CD4-positive, alpha-beta T cell (primary cell): ENCODE measurements at regions not wholly inside any gene's neighbourhood (a gene's known extent, or its start where the extent isn't known, plus 50 kb on each side); places are given as distances from the start of the nearest gene placed in this dataset.

Experiments used
- ATAC-seq: fragments of 200-7000 bp; cut with Tn5 transposase; one replicate; pipeline ENCODE4 v1.10.0; 2022; ENCODE audit warnings: mild to moderate bottlenecking; ENCODE audit not compliant: poor library complexity
- CTCF ChIA-PET: fragments of 350-600 bp; sonication (Branson Sonifier 250); formaldehyde crosslinking; loops from one replicate; lab custom pipeline; 2021; ENCODE audit warnings: antibody characterized with exemption, inconsistent platforms; lab: Charles Lee
- POLR2A ChIA-PET: fragments of 350-600 bp; sonication (Branson Sonifier 250); formaldehyde crosslinking; loops from one replicate; lab custom pipeline; 2021; ENCODE audit warnings: antibody characterized with exemption, inconsistent platforms; lab: Charles Lee
- DNase-seq, 14 experiments: peaks; one replicate each; pipeline ENCODE4 v3.0.0-alpha.2; 2013 to 2020; ENCODE audit warnings: mixed read lengths in 2 of 14
- H3K27ac ChIP-seq, 2 donors: one replicate each; pipeline versions ENCODE4 v1.5.1 to v1.7.0; 2013; ENCODE audit warnings: low read length in 2 of 2, low read depth in 1 of 2, mild to moderate bottlenecking in 1 of 2
- H3K27me3 ChIP-seq, 2 experiments: 1 replicate in 1 of 2; 2 replicates in 1 of 2; pipeline versions ENCODE4 v1.6.1 to v1.7.0; 2013; ENCODE audit warnings: low read length in 2 of 2, control low read depth in 1 of 2, mild to moderate bottlenecking in 1 of 2, moderate library complexity in 1 of 2; ENCODE audit not compliant: insufficient read depth in 2 of 2, control insufficient read depth in 1 of 2
- H3K36me3 ChIP-seq: one replicate; pipeline ENCODE4 v1.6.1; 2013; ENCODE audit warnings: low read length, control low read depth; ENCODE audit not compliant: insufficient read depth
- H3K4me1 ChIP-seq: one replicate; pipeline ENCODE4 v1.6.1; 2013; ENCODE audit warnings: low read length, control low read depth; ENCODE audit not compliant: insufficient read depth
- H3K4me3 ChIP-seq: one replicate; pipeline ENCODE4 v1.5.1; 2013; ENCODE audit warnings: mild to moderate bottlenecking, low read length, moderate library complexity
- H3K9me3 ChIP-seq, 2 experiments: 1 replicate in 1 of 2; 2 replicates in 1 of 2; pipeline versions ENCODE4 v1.6.1 to v1.7.0; 2013; ENCODE audit warnings: low read length in 2 of 2, mild to moderate bottlenecking in 2 of 2, control low read depth in 1 of 2, moderate library complexity in 1 of 2; ENCODE audit not compliant: control insufficient read depth in 1 of 2, insufficient read depth in 1 of 2
- H3K27ac Mint-ChIP-seq: one replicate; pipeline ENCODE4 v1.8.0; 2020; ENCODE audit warnings: mixed read lengths
- H3K27me3 Mint-ChIP-seq: one replicate; pipeline ENCODE4 v1.8.0; 2021; ENCODE audit warnings: mixed read lengths
- H3K36me3 Mint-ChIP-seq: one replicate; pipeline ENCODE4 v1.8.0; 2021; ENCODE audit warnings: low read depth, mixed read lengths
- H3K4me1 Mint-ChIP-seq: one replicate; pipeline ENCODE4 v1.8.0; 2021; ENCODE audit warnings: low read depth, mixed read lengths
- H3K4me3 Mint-ChIP-seq: one replicate; pipeline ENCODE4 v1.8.0; 2020; ENCODE audit warnings: mild to moderate bottlenecking, mixed read lengths
- H3K9me3 Mint-ChIP-seq: one replicate; pipeline ENCODE4 v1.8.0; 2020; ENCODE audit warnings: mixed read lengths
- CTCF ChIP-seq: fragments of 200-600 bp; IDR thresholded peaks from one replicate; pipeline ENCODE4 v1.8.0; 2022; ENCODE audit warnings: antibody characterized with exemption, mild to moderate bottlenecking
- intact Hi-C, 2 experiments: fragments of 100-400 bp; cut with DNase I in 1 of 2; cut with micrococcal nuclease in 1 of 2; formaldehyde crosslinking; loops; one replicate each; pipeline versions ENCODE4 v1.15.1 to v1.9.0; 2023 to 2025; cut with DNase I, micrococcal nuclease

GRCh38 chr2:105636109-105636740 is 108.5 kb upstream of the NCK2 start:
- no peak for DNase-seq
- Histone ChIP-seq H3K4me1 (no peaks in the 10 kb centered on the region), H3K27me3 (no peaks in the 10 kb centered on the region), H3K9me3 (peaks cover 0 to 4% of the 10 kb centered on the region in 2 experiments), H3K36me3 (no peaks in the 10 kb centered on the region), H3K27ac (no peak overlapping the region), H3K4me3 (no peak overlapping the region)
- TF ChIP-seq CTCF, result no peak
- Mint-ChIP-seq H3K4me1 (no peaks in the 10 kb centered on the region), H3K4me3 (no peak overlapping the region), H3K27me3 (no peaks in the 10 kb centered on the region), H3K36me3 (no peaks in the 10 kb centered on the region), H3K27ac (no peak overlapping the region), H3K9me3 (no peaks in the 10 kb centered on the region)
- CTCF ChIA-PET, result no interaction called here
- ATAC-seq, result no peak
- POLR2A ChIA-PET, result no interaction called here
- intact Hi-C loops, result no loop called here

GRCh38 chr2:105635564-105635963 is 109.1 kb upstream of the NCK2 start:
- POLR2A ChIA-PET, result no interaction called here
- no peak overlapping the region for H3K4me3 ChIP-seq
- H3K36me3 ChIP-seq, result no peaks in the 10 kb centered on the region
- H3K36me3 Mint-ChIP-seq, result no peaks in the 10 kb centered on the region
- no peaks in the 10 kb centered on the region for H3K4me1 ChIP-seq
- no peak overlapping the region for H3K4me3 Mint-ChIP-seq
- no peaks in the 10 kb centered on the region for H3K27me3 ChIP-seq
- peaks cover 0 to 4% of the 10 kb centered on the region in 2 experiments for H3K9me3 ChIP-seq
- DNase-seq, result no peak
- CTCF ChIA-PET, result no interaction called here
- H3K27ac ChIP-seq, result no peak overlapping the region
- H3K27ac Mint-ChIP-seq, result no peak overlapping the region
- intact Hi-C loops, result no loop called here
- TF ChIP-seq CTCF, result no peak
- H3K27me3 Mint-ChIP-seq, result no peaks in the 10 kb centered on the region
- ATAC-seq, result no peak
- no peaks in the 10 kb centered on the region for H3K9me3 Mint-ChIP-seq
- no peaks in the 10 kb centered on the region for H3K4me1 Mint-ChIP-seq

GRCh38 chr2:105634198-105634597 is 110.5 kb upstream of the NCK2 start:
- no peak for TF ChIP-seq CTCF
- CTCF ChIA-PET, result no interaction called here
- H3K36me3 ChIP-seq, result no peaks in the 10 kb centered on the region
- H3K9me3 Mint-ChIP-seq, result no peaks in the 10 kb centered on the region
- H3K27ac ChIP-seq, result no peak overlapping the region
- no peaks in the 10 kb centered on the region for H3K4me1 ChIP-seq
- DNase-seq, result no peak
- no peak overlapping the region for H3K27ac Mint-ChIP-seq
- H3K4me1 Mint-ChIP-seq, result no peaks in the 10 kb centered on the region
- no peak overlapping the region for H3K4me3 ChIP-seq
- POLR2A ChIA-PET, result no interaction called here
- H3K27me3 ChIP-seq, result no peaks in the 10 kb centered on the region
- intact Hi-C loops, result no loop called here
- no peak overlapping the region for H3K4me3 Mint-ChIP-seq
- H3K27me3 Mint-ChIP-seq, result no peaks in the 10 kb centered on the region
- no peaks in the 10 kb centered on the region for H3K9me3 ChIP-seq
- no peak for ATAC-seq
- no peaks in the 10 kb centered on the region for H3K36me3 Mint-ChIP-seq
